CD14-positive monocyte (primary cell): ENCODE measurements at regions not wholly inside any gene's neighbourhood (a gene's known extent, or its start where the extent isn't known, plus 50 kb on each side); places are given as distances from the start of the nearest gene placed in this dataset.

Source experiments
- DNase-seq, 3 donors: peaks; one replicate each; pipeline ENCODE4 v3.0.0-alpha.2; 2011 to 2022
- H2AFZ ChIP-seq: 2 replicates; pipeline ENCODE4 v1.6.0; 2012; ENCODE audit warnings: mild to moderate bottlenecking, low read depth, low read length, inconsistent platforms; ENCODE audit not compliant: insufficient read depth, poor library complexity, severe bottlenecking
- H3K27ac ChIP-seq, 2 donors: 1 replicate in 1 of 2; 2 replicates in 1 of 2; pipeline ENCODE4 v1.5.1; 2012 to 2013; ENCODE audit warnings: low read length in 2 of 2, control low read depth in 1 of 2, inconsistent platforms in 1 of 2, low read depth in 1 of 2, mild to moderate bottlenecking in 1 of 2
- H3K27me3 ChIP-seq, 2 donors: one replicate each; pipeline versions ENCODE4 v1.6.0 to v1.6.1; 2011 to 2013; ENCODE audit warnings: low read length in 2 of 2; ENCODE audit not compliant: control insufficient read depth in 2 of 2, insufficient read depth in 2 of 2
- H3K36me3 ChIP-seq, 2 donors: replicated peaks in 1 of 2; 1 replicate in 1 of 2; 2 replicates in 1 of 2; pipeline versions ENCODE4 v1.5.1 to v1.6.1; 2012 to 2013; ENCODE audit warnings: low read length in 2 of 2, control low read depth in 1 of 2, inconsistent platforms in 1 of 2, mild to moderate bottlenecking in 1 of 2; ENCODE audit not compliant: insufficient read depth in 2 of 2, control insufficient read depth in 1 of 2
- H3K4me1 ChIP-seq, 2 donors: 1 replicate in 1 of 2; 2 replicates in 1 of 2; pipeline versions ENCODE4 v1.5.1 to v1.6.1; 2012 to 2013; ENCODE audit warnings: low read length in 2 of 2, control low read depth in 1 of 2, inconsistent platforms in 1 of 2, mild to moderate bottlenecking in 1 of 2, moderate library complexity in 1 of 2; ENCODE audit not compliant: insufficient read depth in 2 of 2, control insufficient read depth in 1 of 2
- H3K4me2 ChIP-seq: replicated peaks from 2 replicates; pipeline ENCODE3; 2012; ENCODE audit warnings: low read length, moderate library complexity, mild to moderate bottlenecking; ENCODE audit not compliant: poor library complexity, severe bottlenecking; ENCODE audit errors: extremely low read depth
- H3K4me3 ChIP-seq, 3 experiments: fragments of 200-600 bp in 1 of 3; sonication (generic) in 1 of 3; replicated peaks in 1 of 3; 1 replicate in 2 of 3; 2 replicates in 1 of 3; pipeline ENCODE4 v1.5.1; 2011 to 2013; ENCODE audit warnings: low read length in 3 of 3, mild to moderate bottlenecking in 3 of 3, control low read depth in 2 of 3, low read depth in 2 of 3, inconsistent platforms in 1 of 3, moderate library complexity in 1 of 3
- H3K79me2 ChIP-seq: 2 replicates; pipeline ENCODE4 v1.6.0; 2012; ENCODE audit warnings: mild to moderate bottlenecking, control low read depth, inconsistent platforms, low read length, moderate library complexity; ENCODE audit not compliant: insufficient read depth
- H3K9ac ChIP-seq: 2 replicates; pipeline ENCODE4 v1.6.0; 2017; ENCODE audit warnings: low read length, mild to moderate bottlenecking; ENCODE audit not compliant: insufficient read depth, poor library complexity, severe bottlenecking
- H3K9me3 ChIP-seq, 2 donors: replicated peaks in 1 of 2; 1 replicate in 1 of 2; 2 replicates in 1 of 2; pipeline versions ENCODE4 v1.5.1 to v1.6.1; 2012 to 2013; ENCODE audit warnings: low read length in 2 of 2, control low read depth in 1 of 2; ENCODE audit not compliant: control insufficient read depth in 1 of 2, insufficient read depth in 1 of 2
- H4K20me1 ChIP-seq: 2 replicates; pipeline ENCODE4 v1.6.0; 2012; ENCODE audit warnings: mild to moderate bottlenecking, low read length, control low read depth, moderate library complexity; ENCODE audit not compliant: insufficient read depth
- H3K27ac Mint-ChIP-seq, 7 donors: one replicate each; pipeline ENCODE4 v1.8.0; 2020; ENCODE audit warnings: mild to moderate bottlenecking in 7 of 7, mixed read lengths in 7 of 7, moderate library complexity in 6 of 7, inconsistent platforms in 2 of 7
- H3K27me3 Mint-ChIP-seq, 3 donors: one replicate each; pipeline ENCODE4 v1.8.0; 2021 to 2022; ENCODE audit warnings: low read depth in 3 of 3, mild to moderate bottlenecking in 3 of 3, mixed read lengths in 3 of 3, moderate library complexity in 3 of 3, inconsistent platforms in 1 of 3
- H3K36me3 Mint-ChIP-seq, 2 donors: one replicate each; pipeline ENCODE4 v1.8.0; 2020; ENCODE audit warnings: mixed read lengths in 2 of 2, inconsistent platforms in 1 of 2, mild to moderate bottlenecking in 1 of 2
- H3K4me1 Mint-ChIP-seq: one replicate; pipeline ENCODE4 v1.8.0; 2020; ENCODE audit warnings: mild to moderate bottlenecking, mixed read lengths
- H3K4me3 Mint-ChIP-seq, 2 donors: one replicate each; pipeline ENCODE4 v1.8.0; 2020; ENCODE audit warnings: mild to moderate bottlenecking in 2 of 2, mixed read lengths in 2 of 2, moderate library complexity in 1 of 2
- H3K9me3 Mint-ChIP-seq, 7 donors: one replicate each; pipeline ENCODE4 v1.8.0; 2020 to 2022; ENCODE audit warnings: mixed read lengths in 7 of 7, mild to moderate bottlenecking in 6 of 7, moderate library complexity in 6 of 7, inconsistent platforms in 2 of 7
- CTCF ChIP-seq: fragments of 200-600 bp; IDR thresholded peaks from one replicate; pipeline ENCODE4 v1.8.0; 2022; ENCODE audit warnings: antibody characterized with exemption, mild to moderate bottlenecking
- WGBS: methylation state at CpG from one replicate; pipeline ENCODE4 v1.1.5; 2013; ENCODE audit warnings: missing lambda C conversion rate; ENCODE audit not compliant: insufficient coverage; 5-methylcytosine and 5-hydroxymethylcytosine counted together
- intact Hi-C, 2 donors: fragments of 100-400 bp; cut with micrococcal nuclease; formaldehyde crosslinking; loops; one replicate each; pipeline versions ENCODE4 v1.15.0 to v1.15.1; 2023

- Histone ChIP-seq H3K9me3 (peaks cover 0 to 2% of the 10 kb centered on the region in 2 donors), H3K79me2 (no peaks in the 10 kb centered on the region), H3K36me3 (no peaks in the 10 kb centered on the region), H2AFZ (no peak overlapping the region), H3K4me3 (no peak overlapping the region), H3K9ac (no peak overlapping the region), H3K27me3 (no peaks in the 10 kb centered on the region), H3K4me1 (no peaks in the 10 kb centered on the region), H3K4me2 (no peak overlapping the region), H3K27ac (no peak overlapping the region), H4K20me1 (no peaks in the 10 kb centered on the region)
- 59% methylated on average over 8 of the region's 8 CpGs for WGBS
- H3K27ac Mint-ChIP-seq = no peak overlapping the region
- H3K4me1 Mint-ChIP-seq = no peaks in the 10 kb centered on the region
- H3K36me3 Mint-ChIP-seq = no peaks in the 10 kb centered on the region
- TF ChIP-seq CTCF = no peak
- H3K4me3 Mint-ChIP-seq = no peak overlapping the region
- peaks cover 0 to 4% (median 2%) of the 10 kb centered on the region in 3 donors for H3K27me3 Mint-ChIP-seq
- intact Hi-C loops = no loop called here
- peaks cover 0 to 7% (median 0%) of the 10 kb centered on the region in 7 donors for H3K9me3 Mint-ChIP-seq
- DNase-seq = no peak
These were observed 1087.0 kb downstream of the BCL11B start for GRCh38 chr14:98185036-98185435.

- peaks cover 0 to 2% of the 10 kb centered on the region in 2 donors for H3K9me3 ChIP-seq
- no peak overlapping the region for H3K27ac Mint-ChIP-seq
- no peaks in the 10 kb centered on the region for H3K4me1 Mint-ChIP-seq
- no peaks in the 10 kb centered on the region for H3K4me1 ChIP-seq
- H3K4me2 ChIP-seq = no peak overlapping the region
- no peaks in the 10 kb centered on the region for H3K36me3 Mint-ChIP-seq
- no peaks in the 10 kb centered on the region for H3K79me2 ChIP-seq
- peaks cover 0 to 7% (median 2%) of the 10 kb centered on the region in 7 donors for H3K9me3 Mint-ChIP-seq
- H3K27me3 ChIP-seq = no peaks in the 10 kb centered on the region
- H2AFZ ChIP-seq = no peak overlapping the region
- no CpG with 5 or more reads among the region's 3 CpGs for WGBS
- no peak overlapping the region for H3K9ac ChIP-seq
- no peaks in the 10 kb centered on the region for H3K36me3 ChIP-seq
- TF ChIP-seq CTCF = no peak
- DNase-seq = no peak
- H3K4me3 ChIP-seq = no peak overlapping the region
- H3K27me3 Mint-ChIP-seq = peaks cover 0 to 4% (median 2%) of the 10 kb centered on the region in 3 donors
- intact Hi-C loops = no loop called here
- no peak overlapping the region for H3K4me3 Mint-ChIP-seq
- no peak overlapping the region for H3K27ac ChIP-seq
- H4K20me1 ChIP-seq = no peaks in the 10 kb centered on the region
These were observed 1085.9 kb downstream of the BCL11B start for GRCh38 chr14:98186140-98186539.
